K562 (cell line): ENCODE measurements at regions not wholly inside any gene's neighbourhood (a gene's known extent, or its start where the extent isn't known, plus 50 kb on each side); places are given as distances from the start of the nearest gene placed in this dataset.

Source experiments
- ATAC-seq: fragments of 200-7000 bp; cut with Tn5 transposase; 3 replicates; pipeline ENCODE4 v1.9.1; 2020; ENCODE audit warnings: moderate library complexity
- BruUV-seq: library from RNA; stranded (reverse); fragments of 400-500 nt; replicated peaks from 2 replicates; lab custom pipeline; 2021; lab: Mats Ljungman, UMichigan
- CTCF ChIA-PET: fragments of 300-600 bp; formaldehyde crosslinking; extraction: SDS; loops from one replicate; lab custom pipeline; 2021; ENCODE audit warnings: low intra/inter-chr PET ratio; lab: Yijun Ruan, JAX
- POLR2A ChIA-PET: fragments of 300-600, 350-650 bp; sonication (Branson Sonifier 250); formaldehyde crosslinking; extraction: SDS; loops from one replicate; lab custom pipeline; 2021; ENCODE audit warnings: antibody characterized with exemption, inconsistent platforms; lab: Yijun Ruan, JAX
- DNase-seq, 4 experiments: peaks; one replicate each; pipeline versions ENCODE4 v3.0.0 to v3.0.0-alpha.2; 2011 to 2018; ENCODE audit warnings: low spot score in 3 of 4, mixed read lengths in 3 of 4; ENCODE audit errors: extremely low read depth in 1 of 4
- FAIRE-seq: peaks from 2 replicates; lab custom pipeline; 2011; peaks lifted over from hg19 to GRCh38; lab: Jason Lieb, UNC
- H2AFZ ChIP-seq: 2 replicates; pipeline ENCODE4 v1.6.0; 2011; ENCODE audit warnings: low read depth, low read length, control low read depth, inconsistent platforms
- H3K27ac ChIP-seq: fragments of 200-600 bp; 3 replicates; pipeline ENCODE4 v1.8.0; 2011; ENCODE audit warnings: low read depth, mild to moderate bottlenecking, control low read depth, inconsistent platforms, low read length, moderate library complexity, mixed read lengths; ENCODE audit errors: extremely low read depth
- H3K27me3 ChIP-seq, 2 experiments: fragments of 300-600 bp in 1 of 2; 2 replicates in 1 of 2; 3 replicates in 1 of 2; pipeline versions ENCODE4 v1.6.0 to v1.8.0; 2011; ENCODE audit warnings: inconsistent platforms in 2 of 2, low read length in 2 of 2, mild to moderate bottlenecking in 1 of 2, mixed read lengths in 1 of 2, moderate library complexity in 1 of 2; ENCODE audit not compliant: control insufficient read depth in 2 of 2, insufficient read depth in 2 of 2
- H3K36me3 ChIP-seq: fragments of 300-600 bp; 3 replicates; pipeline ENCODE4 v1.8.0; 2011; ENCODE audit warnings: mild to moderate bottlenecking, low read length, inconsistent platforms; ENCODE audit not compliant: control insufficient read depth, insufficient read depth
- H3K4me1 ChIP-seq, 2 experiments: fragments of 200-600 bp in 1 of 2; replicated peaks in 1 of 2; 2 replicates in 1 of 2; 3 replicates in 1 of 2; pipeline versions ENCODE4 v1.5.1 to v1.8.0; 2011; ENCODE audit warnings: inconsistent platforms in 2 of 2, low read length in 2 of 2, mild to moderate bottlenecking in 1 of 2, mixed read lengths in 1 of 2, moderate library complexity in 1 of 2; ENCODE audit not compliant: control insufficient read depth in 2 of 2, insufficient read depth in 2 of 2
- H3K4me2 ChIP-seq: 2 replicates; pipeline ENCODE4 v1.6.1; 2011; ENCODE audit warnings: low read length, control low read depth, inconsistent platforms, mixed read lengths; ENCODE audit not compliant: insufficient read depth
- H3K4me3 ChIP-seq: fragments of 200-600 bp; sonication (generic), shearing (Covaris generic); 2 replicates; pipeline ENCODE4 v1.5.1; 2016; ENCODE audit warnings: control low read depth, inconsistent platforms
- H3K79me2 ChIP-seq: fragments of 200-600 bp; 3 replicates; pipeline ENCODE4 v1.8.0; 2011; ENCODE audit warnings: low read length, inconsistent platforms; ENCODE audit not compliant: control insufficient read depth, insufficient read depth
- H3K9ac ChIP-seq, 2 experiments: 2 replicates each; pipeline versions ENCODE4 v1.6.0 to v1.6.1; 2011; ENCODE audit warnings: low read depth in 2 of 2, low read length in 2 of 2, control low read depth in 1 of 2, inconsistent platforms in 1 of 2, mild to moderate bottlenecking in 1 of 2, mixed read lengths in 1 of 2; ENCODE audit not compliant: insufficient read depth in 1 of 2
- H3K9me1 ChIP-seq: one replicate; pipeline ENCODE4 v1.6.0; 2011; ENCODE audit warnings: inconsistent platforms, mild to moderate bottlenecking, low read length, moderate library complexity; ENCODE audit not compliant: control insufficient read depth, insufficient read depth
- H3K9me3 ChIP-seq: replicated peaks from 2 replicates; pipeline ENCODE4 v1.5.1; 2011; ENCODE audit warnings: low read depth, low read length, inconsistent platforms; ENCODE audit not compliant: control insufficient read depth, insufficient read depth
- H4K20me1 ChIP-seq: replicated peaks from 2 replicates; pipeline ENCODE4 v1.6.1; 2011; ENCODE audit warnings: low read length, inconsistent platforms, mixed read lengths; ENCODE audit not compliant: control insufficient read depth, insufficient read depth
- BACH1 ChIP-seq: fragments of 200-800 bp; sonication (Bioruptor generic); IDR thresholded peaks from 2 replicates; pipeline ENCODE4 v1.6.1; 2016; ENCODE audit warnings: missing genetic modification characterization, missing compliant biosample characterization
- CTBP1 ChIP-seq: fragments of 450-650 bp; IDR thresholded peaks from 2 replicates; pipeline ENCODE4 v1.6.1; 2016; ENCODE audit warnings: borderline replicate concordance
- KHSRP ChIP-seq: fragments of 450-650 bp; IDR thresholded peaks from 2 replicates; pipeline ENCODE4 v1.6.1; 2017
- MCM5 ChIP-seq: fragments of 450-650 bp; IDR thresholded peaks from 2 replicates; pipeline ENCODE4 v1.6.1; 2016; ENCODE audit warnings: low read depth
- MTA3 ChIP-seq: fragments of 450-650 bp; formaldehyde crosslinking; IDR thresholded peaks from 2 replicates; pipeline ENCODE4 v1.6.1; 2017; ENCODE audit warnings: mild to moderate bottlenecking, borderline replicate concordance
- PHTF2 ChIP-seq: fragments of 250-450 bp; sonication (Bioruptor Pico); IDR thresholded peaks from 2 replicates; pipeline ENCODE4 v1.5.0; 2021; ENCODE audit warnings: mild to moderate bottlenecking
- POLR2AphosphoS2 ChIP-seq: IDR thresholded peaks from 2 replicates; pipeline ENCODE4 v1.6.1; 2012; ENCODE audit warnings: low read length, improper control_type of control experiment
- ZKSCAN3 ChIP-seq: fragments of 250-450 bp; sonication (Bioruptor Pico); IDR thresholded peaks from 2 replicates; pipeline ENCODE4 v1.4.0; 2020
- ZNF589 ChIP-seq: fragments of 200-800 bp; sonication (Bioruptor generic); IDR thresholded peaks from 2 replicates; pipeline ENCODE4 v1.6.1; 2016; ENCODE audit warnings: low read depth, missing genetic modification characterization, missing compliant biosample characterization
- ZNF717 ChIP-seq: fragments of 250-450 bp; sonication (Bioruptor Pico); IDR thresholded peaks from 2 replicates; pipeline ENCODE4 v1.5.0; 2021
- WGBS: fragments of 100-300 bp; shearing (Covaris generic); methylation state at CpG from one replicate; pipeline ENCODE4 v1.1.6; 2016; ENCODE audit warnings: low coverage, mixed read lengths; ENCODE audit not compliant: insufficient coverage; ENCODE audit errors: missing lambda C conversion rate; 5-methylcytosine and 5-hydroxymethylcytosine counted together
- in situ Hi-C: fragments of 300-500 bp; cut with MboI; formaldehyde crosslinking; loops from 4 replicates; pipeline ENCODE4 v1.15.0; 2018; ENCODE audit warnings: inconsistent platforms, mixed read lengths
- intact Hi-C: fragments of 100-400 bp; cut with micrococcal nuclease; formaldehyde crosslinking; loops from 2 replicates; pipeline ENCODE4 v1.14.2; 2022
- TF ChIP-seq, protein P1 (sequence below): sonication (generic); formaldehyde crosslinking; IDR thresholded peaks from 2 replicates; pipeline ENCODE4 v1.8.0; 2022; ENCODE audit warnings: mild to moderate bottlenecking, missing genetic modification reagents
- TF ChIP-seq, protein P2 (sequence below), 2 experiments: fragments of 150-350 bp in 1 of 2; IDR thresholded peaks; 2 replicates each; pipeline ENCODE4 v1.6.1; 2012 to 2016; ENCODE audit warnings: low read depth in 2 of 2, low read length in 2 of 2, mild to moderate bottlenecking in 1 of 2, moderate library complexity in 1 of 2
- TF ChIP-seq, protein P3 (sequence below): sonication (generic); formaldehyde crosslinking; IDR thresholded peaks from 2 replicates; pipeline ENCODE4 v1.8.0; 2022; ENCODE audit warnings: mild to moderate bottlenecking, missing genetic modification reagents

DNA sequence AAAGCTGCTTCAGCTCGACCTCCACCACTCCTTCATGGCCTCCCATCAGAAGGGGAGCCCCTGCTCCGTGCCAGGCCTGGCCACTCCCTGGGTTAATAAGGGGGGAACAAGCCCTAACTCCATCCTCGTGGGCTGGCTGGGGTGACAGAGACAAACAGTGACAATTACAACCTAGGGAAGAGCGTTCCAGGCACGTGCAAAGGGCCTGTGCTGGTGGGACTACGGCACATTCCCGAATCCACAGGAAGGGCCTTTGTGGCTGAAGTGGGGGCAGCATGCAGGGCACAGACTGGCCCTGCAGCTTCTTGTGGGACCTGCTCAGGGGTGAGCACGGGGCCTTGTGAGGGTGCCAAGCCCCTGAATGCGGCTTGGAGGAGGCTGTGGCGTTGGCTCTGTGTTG is 157.4 kb downstream of the C9orf50 start:
- H3K9ac ChIP-seq = no peak overlapping the region
- ATAC-seq (no peak), DNase-seq (no peak), FAIRE-seq (no peak)
- H3K79me2 ChIP-seq = no peaks in the 10 kb centered on the region
- no peak overlapping the region for H3K4me2 ChIP-seq
- intact Hi-C loops = no loop called here
- POLR2A ChIA-PET = no interaction called here
- peaks cover 25 to 60% of the 10 kb centered on the region in 2 experiments for H3K4me1 ChIP-seq
- no peaks in the 10 kb centered on the region for H3K9me1 ChIP-seq
- H3K27ac ChIP-seq = no peak overlapping the region
- H3K4me3 ChIP-seq = no peak overlapping the region
- no peaks in the 10 kb centered on the region for H3K9me3 ChIP-seq
- CTCF ChIA-PET = no interaction called here
- no TSS peak for BruUV-seq
- H3K27me3 ChIP-seq = no peaks in the 10 kb centered on the region
- no peaks in the 10 kb centered on the region for H3K36me3 ChIP-seq
- in situ Hi-C loops = no loop called here
- H2AFZ ChIP-seq = peak overlapping the region; percentile 19; the same call in 1 of the 2 replicates
- no peaks in the 10 kb centered on the region for H4K20me1 ChIP-seq
- 59% methylated on average over 10 of the region's 10 CpGs for WGBS
- TF ChIP-seq BACH1 = no peak
- TF ChIP-seq, protein P1, sequence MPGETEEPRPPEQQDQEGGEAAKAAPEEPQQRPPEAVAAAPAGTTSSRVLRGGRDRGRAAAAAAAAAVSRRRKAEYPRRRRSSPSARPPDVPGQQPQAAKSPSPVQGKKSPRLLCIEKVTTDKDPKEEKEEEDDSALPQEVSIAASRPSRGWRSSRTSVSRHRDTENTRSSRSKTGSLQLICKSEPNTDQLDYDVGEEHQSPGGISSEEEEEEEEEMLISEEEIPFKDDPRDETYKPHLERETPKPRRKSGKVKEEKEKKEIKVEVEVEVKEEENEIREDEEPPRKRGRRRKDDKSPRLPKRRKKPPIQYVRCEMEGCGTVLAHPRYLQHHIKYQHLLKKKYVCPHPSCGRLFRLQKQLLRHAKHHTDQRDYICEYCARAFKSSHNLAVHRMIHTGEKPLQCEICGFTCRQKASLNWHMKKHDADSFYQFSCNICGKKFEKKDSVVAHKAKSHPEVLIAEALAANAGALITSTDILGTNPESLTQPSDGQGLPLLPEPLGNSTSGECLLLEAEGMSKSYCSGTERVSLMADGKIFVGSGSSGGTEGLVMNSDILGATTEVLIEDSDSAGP (CRISPR knock-in tag) = no peak
- no peak for TF ChIP-seq CTBP1
- no peak for TF ChIP-seq MTA3
- TF ChIP-seq PHTF2 (CRISPR knock-in tag) = no peak
- no peak for TF ChIP-seq POLR2AphosphoS2
- TF ChIP-seq, protein P2, sequence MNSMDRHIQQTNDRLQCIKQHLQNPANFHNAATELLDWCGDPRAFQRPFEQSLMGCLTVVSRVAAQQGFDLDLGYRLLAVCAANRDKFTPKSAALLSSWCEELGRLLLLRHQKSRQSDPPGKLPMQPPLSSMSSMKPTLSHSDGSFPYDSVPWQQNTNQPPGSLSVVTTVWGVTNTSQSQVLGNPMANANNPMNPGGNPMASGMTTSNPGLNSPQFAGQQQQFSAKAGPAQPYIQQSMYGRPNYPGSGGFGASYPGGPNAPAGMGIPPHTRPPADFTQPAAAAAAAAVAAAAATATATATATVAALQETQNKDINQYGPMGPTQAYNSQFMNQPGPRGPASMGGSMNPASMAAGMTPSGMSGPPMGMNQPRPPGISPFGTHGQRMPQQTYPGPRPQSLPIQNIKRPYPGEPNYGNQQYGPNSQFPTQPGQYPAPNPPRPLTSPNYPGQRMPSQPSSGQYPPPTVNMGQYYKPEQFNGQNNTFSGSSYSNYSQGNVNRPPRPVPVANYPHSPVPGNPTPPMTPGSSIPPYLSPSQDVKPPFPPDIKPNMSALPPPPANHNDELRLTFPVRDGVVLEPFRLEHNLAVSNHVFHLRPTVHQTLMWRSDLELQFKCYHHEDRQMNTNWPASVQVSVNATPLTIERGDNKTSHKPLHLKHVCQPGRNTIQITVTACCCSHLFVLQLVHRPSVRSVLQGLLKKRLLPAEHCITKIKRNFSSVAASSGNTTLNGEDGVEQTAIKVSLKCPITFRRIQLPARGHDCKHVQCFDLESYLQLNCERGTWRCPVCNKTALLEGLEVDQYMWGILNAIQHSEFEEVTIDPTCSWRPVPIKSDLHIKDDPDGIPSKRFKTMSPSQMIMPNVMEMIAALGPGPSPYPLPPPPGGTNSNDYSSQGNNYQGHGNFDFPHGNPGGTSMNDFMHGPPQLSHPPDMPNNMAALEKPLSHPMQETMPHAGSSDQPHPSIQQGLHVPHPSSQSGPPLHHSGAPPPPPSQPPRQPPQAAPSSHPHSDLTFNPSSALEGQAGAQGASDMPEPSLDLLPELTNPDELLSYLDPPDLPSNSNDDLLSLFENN (IDR thresholded peaks at IDR 0.05; ENCODE audit: low read depth in 2 of 2, low read length in 2 of 2) = no peak
- TF ChIP-seq KHSRP = no peak
- TF ChIP-seq, protein P3, sequence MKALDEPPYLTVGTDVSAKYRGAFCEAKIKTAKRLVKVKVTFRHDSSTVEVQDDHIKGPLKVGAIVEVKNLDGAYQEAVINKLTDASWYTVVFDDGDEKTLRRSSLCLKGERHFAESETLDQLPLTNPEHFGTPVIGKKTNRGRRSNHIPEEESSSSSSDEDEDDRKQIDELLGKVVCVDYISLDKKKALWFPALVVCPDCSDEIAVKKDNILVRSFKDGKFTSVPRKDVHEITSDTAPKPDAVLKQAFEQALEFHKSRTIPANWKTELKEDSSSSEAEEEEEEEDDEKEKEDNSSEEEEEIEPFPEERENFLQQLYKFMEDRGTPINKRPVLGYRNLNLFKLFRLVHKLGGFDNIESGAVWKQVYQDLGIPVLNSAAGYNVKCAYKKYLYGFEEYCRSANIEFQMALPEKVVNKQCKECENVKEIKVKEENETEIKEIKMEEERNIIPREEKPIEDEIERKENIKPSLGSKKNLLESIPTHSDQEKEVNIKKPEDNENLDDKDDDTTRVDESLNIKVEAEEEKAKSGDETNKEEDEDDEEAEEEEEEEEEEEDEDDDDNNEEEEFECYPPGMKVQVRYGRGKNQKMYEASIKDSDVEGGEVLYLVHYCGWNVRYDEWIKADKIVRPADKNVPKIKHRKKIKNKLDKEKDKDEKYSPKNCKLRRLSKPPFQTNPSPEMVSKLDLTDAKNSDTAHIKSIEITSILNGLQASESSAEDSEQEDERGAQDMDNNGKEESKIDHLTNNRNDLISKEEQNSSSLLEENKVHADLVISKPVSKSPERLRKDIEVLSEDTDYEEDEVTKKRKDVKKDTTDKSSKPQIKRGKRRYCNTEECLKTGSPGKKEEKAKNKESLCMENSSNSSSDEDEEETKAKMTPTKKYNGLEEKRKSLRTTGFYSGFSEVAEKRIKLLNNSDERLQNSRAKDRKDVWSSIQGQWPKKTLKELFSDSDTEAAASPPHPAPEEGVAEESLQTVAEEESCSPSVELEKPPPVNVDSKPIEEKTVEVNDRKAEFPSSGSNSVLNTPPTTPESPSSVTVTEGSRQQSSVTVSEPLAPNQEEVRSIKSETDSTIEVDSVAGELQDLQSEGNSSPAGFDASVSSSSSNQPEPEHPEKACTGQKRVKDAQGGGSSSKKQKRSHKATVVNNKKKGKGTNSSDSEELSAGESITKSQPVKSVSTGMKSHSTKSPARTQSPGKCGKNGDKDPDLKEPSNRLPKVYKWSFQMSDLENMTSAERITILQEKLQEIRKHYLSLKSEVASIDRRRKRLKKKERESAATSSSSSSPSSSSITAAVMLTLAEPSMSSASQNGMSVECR (CRISPR knock-in tag) = no peak
- no peak for TF ChIP-seq ZKSCAN3
- no peak for TF ChIP-seq ZNF589 (CRISPR knock-in tag)
- TF ChIP-seq MCM5 = no peak
- TF ChIP-seq ZNF717 (CRISPR knock-in tag) = no peak
